ENCODE measurements at regions not wholly inside any gene's neighbourhood (a gene's known extent, or its start where the extent isn't known, plus 50 kb on each side); places are given as distances from the start of the nearest gene placed in this dataset.

DNA sequence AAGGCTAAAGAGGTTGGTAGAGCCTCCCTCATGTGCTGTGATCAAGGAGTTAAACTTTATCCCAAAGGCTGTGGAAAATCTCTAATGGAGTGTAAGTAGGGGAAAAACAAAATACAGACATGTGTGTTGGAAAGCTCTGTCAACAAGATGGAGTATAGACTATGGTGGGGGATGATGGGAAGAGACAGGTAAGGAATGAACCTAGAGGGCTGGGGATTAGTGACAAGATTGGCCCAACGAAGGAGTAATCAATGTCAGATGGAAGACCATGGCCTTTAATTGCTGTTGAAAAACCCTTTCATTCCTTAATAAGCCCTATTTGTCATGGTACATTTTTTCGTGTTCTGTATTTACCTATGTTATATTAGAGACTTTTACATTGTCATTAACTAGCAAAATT, 278.6 kb downstream of the SQOR start:
- TF ChIP-seq, protein P1, sequence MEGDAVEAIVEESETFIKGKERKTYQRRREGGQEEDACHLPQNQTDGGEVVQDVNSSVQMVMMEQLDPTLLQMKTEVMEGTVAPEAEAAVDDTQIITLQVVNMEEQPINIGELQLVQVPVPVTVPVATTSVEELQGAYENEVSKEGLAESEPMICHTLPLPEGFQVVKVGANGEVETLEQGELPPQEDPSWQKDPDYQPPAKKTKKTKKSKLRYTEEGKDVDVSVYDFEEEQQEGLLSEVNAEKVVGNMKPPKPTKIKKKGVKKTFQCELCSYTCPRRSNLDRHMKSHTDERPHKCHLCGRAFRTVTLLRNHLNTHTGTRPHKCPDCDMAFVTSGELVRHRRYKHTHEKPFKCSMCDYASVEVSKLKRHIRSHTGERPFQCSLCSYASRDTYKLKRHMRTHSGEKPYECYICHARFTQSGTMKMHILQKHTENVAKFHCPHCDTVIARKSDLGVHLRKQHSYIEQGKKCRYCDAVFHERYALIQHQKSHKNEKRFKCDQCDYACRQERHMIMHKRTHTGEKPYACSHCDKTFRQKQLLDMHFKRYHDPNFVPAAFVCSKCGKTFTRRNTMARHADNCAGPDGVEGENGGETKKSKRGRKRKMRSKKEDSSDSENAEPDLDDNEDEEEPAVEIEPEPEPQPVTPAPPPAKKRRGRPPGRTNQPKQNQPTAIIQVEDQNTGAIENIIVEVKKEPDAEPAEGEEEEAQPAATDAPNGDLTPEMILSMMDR (IDR thresholded peaks at IDR 0.05; ENCODE audit: low read length), result no peak
- no peak overlapping the region for H3K27ac ChIP-seq (ENCODE audit: low read depth, low read length, poor library complexity, severe bottlenecking)
- no peak overlapping the region for H3K4me2 ChIP-seq (ENCODE audit: low read length)
- H3K9me3 ChIP-seq (ENCODE audit: low read length), result no peaks in the 10 kb centered on the region
- no peaks in the 10 kb centered on the region for H3K9me2 ChIP-seq (ENCODE audit: low read depth, low read length)
- H4K20me1 ChIP-seq (ENCODE audit: insufficient read depth, low read length), result no peaks in the 10 kb centered on the region
- H3K9ac ChIP-seq (ENCODE audit: low read length), result no peak overlapping the region
- no peak overlapping the region for H3K4me3 ChIP-seq (ENCODE audit: low read depth, low read length, poor library complexity, severe bottlenecking)
- H3K4me1 ChIP-seq (ENCODE audit: insufficient read depth, low read length, severe bottlenecking), result no peaks in the 10 kb centered on the region
- H3F3A ChIP-seq (ENCODE audit: insufficient read depth, low read length), result no peaks in the 10 kb centered on the region
- H2AFZ ChIP-seq (ENCODE audit: low read length), result no peak overlapping the region
- H3K79me2 ChIP-seq (ENCODE audit: insufficient read depth, low read length), result no peaks in the 10 kb centered on the region
- no peaks in the 10 kb centered on the region for H3K36me3 ChIP-seq (ENCODE audit: insufficient read depth, low read length)
- no peaks in the 10 kb centered on the region for H3K27me3 ChIP-seq (ENCODE audit: insufficient read depth, low read length)

DNA sequence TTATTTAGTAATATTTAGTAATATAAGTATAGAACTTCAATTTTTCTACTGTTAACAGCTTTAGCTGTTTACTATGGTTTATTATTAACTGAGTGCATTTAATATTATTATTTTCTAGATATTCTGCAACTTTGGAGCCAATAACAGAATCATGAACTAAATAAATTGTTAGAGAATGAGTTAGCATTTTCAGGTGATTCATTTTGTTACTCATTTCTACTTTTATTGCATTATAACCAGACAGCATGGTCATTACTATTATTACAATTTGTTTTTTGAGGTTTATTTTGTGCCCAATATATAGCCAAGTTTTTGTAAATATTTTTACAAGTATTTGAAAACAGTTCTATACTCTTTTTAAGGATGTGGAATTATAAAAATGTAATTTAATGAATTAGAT, 279.6 kb downstream of the SQOR start:
- H3K4me1 ChIP-seq (ENCODE audit: insufficient read depth, low read length, severe bottlenecking), result no peaks in the 10 kb centered on the region
- TF ChIP-seq, protein P1 (IDR thresholded peaks at IDR 0.05; ENCODE audit: low read length), result no peak
- TF ChIP-seq EZH2 (IDR thresholded peaks at IDR 0.05; ENCODE audit: borderline replicate concordance, low read length), result no peak
- no peak overlapping the region for H3K4me2 ChIP-seq (ENCODE audit: low read length)
- no peaks in the 10 kb centered on the region for H3K9me3 ChIP-seq (ENCODE audit: low read length)
- no peak overlapping the region for H3K27ac ChIP-seq (ENCODE audit: low read depth, low read length, poor library complexity, severe bottlenecking)
- H3K36me3 ChIP-seq (ENCODE audit: insufficient read depth, low read length), result no peaks in the 10 kb centered on the region
- H2AFZ ChIP-seq (ENCODE audit: low read length), result no peak overlapping the region
- H4K20me1 ChIP-seq (ENCODE audit: insufficient read depth, low read length), result no peaks in the 10 kb centered on the region
- H3F3A ChIP-seq (ENCODE audit: insufficient read depth, low read length), result no peaks in the 10 kb centered on the region
- no peaks in the 10 kb centered on the region for H3K9me2 ChIP-seq (ENCODE audit: low read depth, low read length)
- no peak overlapping the region for H3K4me3 ChIP-seq (ENCODE audit: low read depth, low read length, poor library complexity, severe bottlenecking)
- H3K9ac ChIP-seq (ENCODE audit: low read length), result no peak overlapping the region
- H3K27me3 ChIP-seq (ENCODE audit: insufficient read depth, low read length), result no peaks in the 10 kb centered on the region
- H3K79me2 ChIP-seq (ENCODE audit: insufficient read depth, low read length), result no peaks in the 10 kb centered on the region

DNA sequence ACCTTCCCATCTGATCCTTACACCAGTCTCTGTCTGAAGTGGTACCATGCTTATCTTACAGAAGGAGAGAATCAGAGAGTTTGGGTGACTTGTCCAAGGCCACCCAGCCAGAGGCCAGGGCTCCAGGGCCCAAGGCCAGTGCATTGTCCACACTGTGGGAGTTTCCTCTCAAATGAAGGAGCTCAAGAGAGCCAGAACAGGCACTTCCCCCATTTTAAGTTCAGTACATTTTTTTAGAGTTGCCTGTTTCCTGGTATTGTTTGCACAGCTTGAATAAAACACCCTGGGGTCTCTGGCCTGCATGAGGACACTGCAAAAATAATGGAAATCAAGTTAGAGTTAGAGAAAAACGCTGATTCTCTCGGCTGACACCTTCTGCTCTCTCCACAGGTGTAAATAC, 284.0 kb downstream of the SQOR start:
- Histone ChIP-seq H3K27me3 (ENCODE audit: insufficient read depth, low read length) (no peaks in the 10 kb centered on the region), H3K4me2 (ENCODE audit: low read length) (no peak overlapping the region), H3K79me2 (ENCODE audit: insufficient read depth, low read length) (no peaks in the 10 kb centered on the region), H3K4me1 (ENCODE audit: insufficient read depth, low read length, severe bottlenecking) (no peaks in the 10 kb centered on the region), H2AFZ (ENCODE audit: low read length) (no peak overlapping the region), H3K9me2 (ENCODE audit: low read depth, low read length) (no peaks in the 10 kb centered on the region), H3F3A (ENCODE audit: insufficient read depth, low read length) (no peaks in the 10 kb centered on the region), H3K27ac (ENCODE audit: low read depth, low read length, poor library complexity, severe bottlenecking) (no peak overlapping the region), H3K36me3 (ENCODE audit: insufficient read depth, low read length) (no peaks in the 10 kb centered on the region), H3K9ac (ENCODE audit: low read length) (no peak overlapping the region), H3K4me3 (ENCODE audit: low read depth, low read length, poor library complexity, severe bottlenecking) (no peak overlapping the region), H3K9me3 (ENCODE audit: low read length) (no peaks in the 10 kb centered on the region), H4K20me1 (ENCODE audit: insufficient read depth, low read length) (no peaks in the 10 kb centered on the region)
- TF ChIP-seq, protein P1 (IDR thresholded peaks at IDR 0.05; ENCODE audit: low read length), result no peak
- TF ChIP-seq EZH2 (IDR thresholded peaks at IDR 0.05; ENCODE audit: borderline replicate concordance, low read length), result no peak
